Germinal center (tissue), 1 donor: ENCODE measurements at regions not wholly inside any gene's neighbourhood (a gene's known extent, or its start where the extent isn't known, plus 50 kb on each side); places are given as distances from the start of the nearest gene placed in this dataset.
"Not testable (repeated sequence)": the region's sequence is repeated elsewhere in the genome, so short reads cannot be mapped to it uniquely, and the experiment has no call there.

Experiments used
- DNase-seq: peaks from one replicate; pipeline ENCODE4 v3.0.0; 2012; ENCODE audit warnings: mixed read lengths, low spot score

GRCh38 chr12:59084511-59085375, 164.4 kb upstream of the LRIG3 start:
- DNase-seq: no peak

GRCh38 chr12:59082952-59083351, 162.6 kb upstream of the LRIG3 start:
- no peak for DNase-seq

GRCh38 chr12:59080101-59080500, 159.8 kb upstream of the LRIG3 start:
- no peak for DNase-seq

- DNase-seq: no peak
These were observed 159.2 kb upstream of the LRIG3 start for GRCh38 chr12:59079472-59079871.

GRCh38 chr12:59079002-59079401, 158.7 kb upstream of the LRIG3 start:
- no peak for DNase-seq

GRCh38 chr12:59077575-59078426, 157.5 kb upstream of the LRIG3 start:
- no peak for DNase-seq

GRCh38 chr12:59077153-59077552, 156.8 kb upstream of the LRIG3 start:
- DNase-seq: no peak

- no peak for DNase-seq
These were observed 156.3 kb upstream of the LRIG3 start for GRCh38 chr12:59076622-59077021.

- no peak for DNase-seq
These were observed 155.7 kb upstream of the LRIG3 start for GRCh38 chr12:59075968-59076490.

- no peak for DNase-seq
These were observed 154.8 kb upstream of the LRIG3 start for GRCh38 chr12:59075141-59075540.

- no peak for DNase-seq
These were observed 150.1 kb upstream of the LRIG3 start for GRCh38 chr12:59070322-59070933.

GRCh38 chr12:59069516-59069915, 149.2 kb upstream of the LRIG3 start:
- DNase-seq: no peak

- no peak for DNase-seq
These were observed 148.1 kb upstream of the LRIG3 start for GRCh38 chr12:59068436-59068835.

GRCh38 chr12:59067083-59067482, 146.8 kb upstream of the LRIG3 start:
- DNase-seq: no peak

GRCh38 chr12:59066445-59066844, 146.1 kb upstream of the LRIG3 start:
- no peak for DNase-seq

GRCh38 chr12:59059088-59059935, 139.0 kb upstream of the LRIG3 start:
- no peak for DNase-seq

- no peak for DNase-seq
These were observed 136.7 kb upstream of the LRIG3 start for GRCh38 chr12:59056966-59057365.

GRCh38 chr12:59055204-59055860, 135.0 kb upstream of the LRIG3 start:
- DNase-seq: no peak

- DNase-seq: not testable (repeated sequence)
These were observed 133.1 kb upstream of the LRIG3 start for GRCh38 chr12:59053266-59053899.

GRCh38 chr12:59046763-59047534, 126.6 kb upstream of the LRIG3 start:
- no peak for DNase-seq
